GM18519 (cell line): ENCODE measurements at regions not wholly inside any gene's neighbourhood (a gene's known extent, or its start where the extent isn't known, plus 50 kb on each side); places are given as distances from the start of the nearest gene placed in this dataset.

Experiments
- ATAC-seq: cut with Tn5 transposase; IDR thresholded peaks from one replicate; pipeline ENCODE4 v1.9.1; 2021; ENCODE audit warnings: mild to moderate bottlenecking, moderate library complexity; ENCODE audit not compliant: unreplicated experiment, low FRiP score

DNA sequence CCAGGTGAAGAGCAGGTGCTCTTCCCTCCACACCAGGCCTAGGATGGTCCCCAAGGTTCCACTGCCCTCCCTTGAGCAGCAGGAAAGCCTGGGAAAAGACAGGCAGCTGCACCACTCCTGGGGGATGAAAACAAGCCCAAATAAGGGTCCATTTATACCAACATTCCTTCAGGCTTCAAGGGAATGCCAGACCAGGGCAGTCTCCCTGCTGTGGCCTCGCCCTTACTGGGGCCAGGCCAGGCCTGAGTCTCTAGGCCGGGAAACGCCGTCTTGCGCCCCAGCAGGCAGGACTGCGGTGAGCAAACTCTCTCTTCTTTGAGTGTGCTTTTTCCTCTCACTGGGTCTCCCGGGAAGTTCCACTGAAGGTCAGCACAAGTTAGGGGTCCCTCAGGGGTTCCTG lies 443.5 kb downstream of the SOX6 start:
- ATAC-seq: no peak

DNA sequence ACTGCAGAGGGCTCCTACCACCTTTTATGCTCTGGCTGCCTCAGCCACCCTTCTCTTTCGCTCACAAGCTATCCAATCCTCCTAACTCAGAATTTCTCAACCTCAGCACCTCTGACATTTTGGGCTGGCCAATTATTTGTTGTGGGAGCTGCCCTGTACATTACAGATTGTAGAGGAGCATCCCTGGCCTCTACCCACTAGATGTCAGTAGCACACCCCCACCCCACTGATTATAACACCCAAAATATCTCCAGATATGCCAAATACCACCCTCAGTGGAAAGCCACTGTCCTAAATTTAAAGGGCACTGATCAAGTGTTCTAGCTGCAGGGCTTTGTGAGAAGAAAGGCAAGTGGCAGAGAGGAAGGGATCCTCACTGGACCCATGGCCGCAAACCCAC lies 443.1 kb downstream of the SOX6 start:
- no peak for ATAC-seq
